HG03460 (cell line): ENCODE measurements at regions not wholly inside any gene's neighbourhood (a gene's known extent, or its start where the extent isn't known, plus 50 kb on each side); places are given as distances from the start of the nearest gene placed in this dataset.
"Not testable (repeated sequence)": the region's sequence is repeated elsewhere in the genome, so short reads cannot be mapped to it uniquely, and the experiment has no call there.

Experiments
- ATAC-seq: cut with Tn5 transposase; IDR thresholded peaks from one replicate; pipeline ENCODE4 v1.9.1; 2021; ENCODE audit not compliant: unreplicated experiment

DNA sequence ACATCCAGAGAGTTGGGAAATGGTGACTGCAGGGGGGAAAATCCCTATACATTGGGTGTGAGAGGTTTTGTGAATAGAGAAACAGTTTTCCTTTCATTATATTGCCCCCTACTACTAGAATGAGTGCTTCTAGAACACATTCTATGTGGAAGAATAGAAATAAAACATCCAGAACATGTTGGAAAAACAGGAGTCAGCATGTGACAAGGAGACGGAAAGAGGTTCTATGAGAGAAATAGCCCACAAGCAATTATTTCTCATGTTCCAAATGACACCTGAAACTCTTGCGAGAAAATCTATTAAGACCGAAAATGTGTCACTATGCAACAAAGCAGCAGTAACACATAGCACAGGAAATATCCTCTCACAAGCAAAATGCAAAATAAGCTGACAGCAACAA, 202.7 kb upstream of the SPOPL start:
- peak; percentile 71 for ATAC-seq

- no peak for ATAC-seq
Measured at GRCh38 chr2:138306626-138307025, 194.9 kb upstream of the SPOPL start.

GRCh38 chr2:138307099-138307498, 194.5 kb upstream of the SPOPL start:
- no peak for ATAC-seq

- no peak for ATAC-seq
Measured at GRCh38 chr2:138309760-138310159, 191.8 kb upstream of the SPOPL start.

- ATAC-seq: no peak
Measured at GRCh38 chr2:138312061-138312460, 189.5 kb upstream of the SPOPL start.

DNA sequence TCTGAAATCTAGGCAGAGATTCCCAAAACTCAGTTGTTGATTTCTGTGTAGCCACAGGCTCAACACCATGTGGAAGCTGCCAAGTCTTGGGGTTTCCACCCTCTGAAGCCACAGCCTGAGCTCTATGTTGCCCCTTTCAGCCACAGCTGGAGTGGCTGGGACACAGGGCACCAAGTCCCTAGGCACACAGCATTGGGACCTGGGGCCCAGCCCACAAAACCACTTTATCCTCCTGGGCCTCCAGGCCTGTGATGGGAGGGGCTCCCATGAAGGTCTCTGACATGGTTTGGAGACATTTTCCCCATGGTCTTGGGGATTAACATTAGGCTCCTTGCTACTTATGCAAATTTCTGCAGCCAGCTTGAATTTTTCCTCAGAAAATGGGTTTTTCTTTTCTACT, 186.0 kb upstream of the SPOPL start:
- ATAC-seq: not testable (repeated sequence)

DNA sequence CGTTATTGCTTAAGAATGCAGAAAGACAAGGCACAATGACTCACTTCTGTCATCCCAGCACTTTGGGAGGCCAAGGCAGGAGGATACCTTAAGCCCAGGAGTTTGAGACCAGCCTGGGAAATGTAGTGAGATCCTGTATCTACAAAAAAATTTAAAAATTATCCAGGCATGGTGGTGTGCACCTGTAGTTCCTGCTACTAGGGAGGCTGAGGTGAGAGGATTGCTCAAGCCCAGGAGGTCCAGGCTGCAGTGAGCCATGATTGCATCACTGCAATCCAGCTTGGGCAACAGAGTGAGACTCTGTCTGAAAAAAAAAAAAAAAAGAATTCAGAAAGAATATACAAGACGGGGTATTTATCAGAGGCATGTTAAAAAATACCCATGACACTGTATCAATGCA, 182.0 kb upstream of the SPOPL start:
- no peak for ATAC-seq

DNA sequence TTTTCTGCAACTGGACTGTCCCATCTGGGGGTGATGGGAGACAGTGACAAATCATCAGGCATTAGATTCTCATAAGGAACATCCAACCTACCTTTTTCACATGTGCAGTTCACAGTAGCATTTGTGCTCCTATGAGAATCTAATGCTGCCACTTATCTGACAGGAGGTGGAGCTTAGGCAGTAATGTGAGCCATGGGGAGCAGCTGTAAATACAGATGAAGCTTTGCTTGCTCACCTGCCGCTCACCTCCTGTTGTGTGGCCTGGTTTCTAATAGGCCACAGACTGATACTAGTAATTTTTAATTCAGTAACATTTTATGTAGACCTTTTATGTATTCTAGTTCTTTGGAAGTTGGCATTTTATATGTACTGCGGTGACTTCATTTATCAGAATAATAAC, 180.1 kb upstream of the SPOPL start:
- no peak for ATAC-seq

- no peak for ATAC-seq
Measured at GRCh38 chr2:138323382-138324067, 178.0 kb upstream of the SPOPL start.

DNA sequence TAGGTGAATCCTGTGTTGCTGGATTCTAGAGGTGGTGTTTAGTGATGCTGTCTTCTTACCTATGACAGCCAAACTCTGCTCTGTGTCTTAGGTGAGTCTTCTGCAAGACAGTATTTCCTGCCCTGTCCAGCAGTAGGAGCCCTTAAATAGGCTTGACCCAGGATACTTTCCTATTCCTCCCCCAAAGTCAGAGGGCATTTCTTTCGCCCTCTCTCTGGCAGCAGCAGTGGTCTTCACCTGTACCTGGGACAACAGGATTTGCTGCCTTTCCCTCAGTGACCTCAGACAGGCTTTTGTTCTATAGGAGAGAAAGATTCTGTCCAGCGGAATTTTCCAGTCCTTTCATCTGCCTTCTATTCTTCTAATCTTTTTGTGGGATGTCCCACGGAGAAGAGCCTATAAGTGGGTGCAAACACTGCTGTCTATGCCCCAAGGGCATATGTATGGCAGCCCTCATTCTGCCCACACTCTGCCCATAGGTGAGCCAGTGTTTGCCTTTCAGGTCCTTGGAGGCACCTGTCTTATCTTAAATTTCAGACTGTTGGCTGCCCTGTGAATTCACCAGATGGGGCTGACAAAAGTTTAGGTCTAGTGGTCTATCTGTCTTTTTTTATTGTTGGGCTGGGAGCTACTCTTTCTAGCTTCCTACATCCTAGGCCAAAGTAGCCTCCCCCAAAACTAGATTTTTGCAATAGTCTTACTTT, 177.3 kb upstream of the SPOPL start:
- no peak for ATAC-seq

DNA sequence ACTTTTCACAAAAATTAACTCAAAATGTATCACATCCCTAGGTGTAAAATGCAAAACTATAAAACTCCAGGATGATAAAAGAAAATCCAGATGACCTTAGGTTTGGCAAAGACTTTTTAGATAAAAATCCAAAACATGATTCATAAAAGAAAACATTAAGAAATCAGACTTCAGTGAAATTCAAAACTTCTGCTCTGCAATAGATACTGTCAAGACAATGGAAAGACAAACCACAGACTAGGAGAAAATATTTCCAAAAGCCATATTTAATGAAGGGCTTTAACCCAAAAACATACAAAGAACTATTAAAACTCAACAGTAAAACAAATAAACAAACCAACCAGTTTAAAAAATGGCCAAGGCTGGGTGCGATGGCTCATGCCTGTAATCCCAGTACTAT, 173.6 kb upstream of the SPOPL start:
- no peak for ATAC-seq

DNA sequence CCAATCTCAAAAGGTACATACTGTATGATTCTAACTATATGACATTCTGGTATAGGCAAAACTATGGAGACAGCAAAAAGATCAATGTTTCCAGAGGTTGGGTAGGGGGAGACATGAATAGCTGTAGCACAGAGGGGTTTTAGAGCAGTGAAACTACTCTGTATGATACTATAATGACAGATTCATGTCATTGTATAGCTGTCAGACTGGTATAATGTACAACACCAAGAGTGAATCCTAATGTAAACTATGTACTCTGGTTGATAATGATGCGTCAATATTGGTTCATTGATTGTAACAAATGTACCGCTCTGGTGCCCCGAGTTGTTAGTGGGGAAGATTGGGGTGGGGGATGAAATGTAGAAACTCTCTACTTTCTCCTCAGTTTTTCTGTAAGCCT, 172.4 kb upstream of the SPOPL start:
- ATAC-seq: no peak

- ATAC-seq: no peak
Measured at GRCh38 chr2:138329591-138329990, 172.0 kb upstream of the SPOPL start.

DNA sequence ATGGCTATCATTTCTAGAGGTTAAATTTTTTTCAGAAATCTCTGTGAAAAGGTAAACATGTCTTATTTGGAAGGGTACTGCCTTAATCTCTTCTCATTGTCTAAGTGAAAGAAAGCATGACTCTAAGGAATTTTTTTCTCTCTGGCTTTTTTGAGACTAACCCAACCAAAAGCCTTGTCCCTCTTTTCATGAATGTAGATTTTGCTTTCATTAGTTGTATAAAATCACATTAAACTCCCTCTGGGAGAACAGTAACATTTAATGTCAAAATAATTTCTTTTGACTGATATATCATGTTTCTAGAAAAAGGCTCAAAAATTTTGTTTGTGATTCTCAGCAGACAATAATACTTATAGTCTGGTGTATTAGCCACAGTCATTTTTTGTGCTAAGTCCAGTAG, 168.4 kb upstream of the SPOPL start:
- no peak for ATAC-seq

DNA sequence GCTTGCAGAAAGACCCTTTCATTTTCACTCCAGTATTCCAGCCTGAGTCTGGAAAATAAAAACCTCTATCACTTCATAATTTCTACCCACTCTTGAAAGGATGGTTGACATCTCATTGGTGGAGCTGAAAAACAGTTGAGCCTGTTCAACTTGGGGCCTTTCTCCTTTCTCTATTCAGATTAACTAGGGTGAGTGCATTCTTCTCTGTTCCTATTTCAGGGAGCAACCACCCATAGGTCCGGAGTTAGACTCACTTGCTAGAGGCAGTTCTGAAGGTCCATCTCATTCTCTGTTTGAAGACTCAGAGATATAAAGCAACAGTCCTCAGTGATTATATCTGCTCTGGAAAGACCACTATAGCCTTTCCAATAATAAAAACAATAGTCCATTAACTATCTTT, 167.9 kb upstream of the SPOPL start:
- no peak for ATAC-seq

- ATAC-seq: no peak
Measured at GRCh38 chr2:138334323-138334722, 167.2 kb upstream of the SPOPL start.

GRCh38 chr2:138335036-138335435, 166.5 kb upstream of the SPOPL start:
- ATAC-seq: no peak

DNA sequence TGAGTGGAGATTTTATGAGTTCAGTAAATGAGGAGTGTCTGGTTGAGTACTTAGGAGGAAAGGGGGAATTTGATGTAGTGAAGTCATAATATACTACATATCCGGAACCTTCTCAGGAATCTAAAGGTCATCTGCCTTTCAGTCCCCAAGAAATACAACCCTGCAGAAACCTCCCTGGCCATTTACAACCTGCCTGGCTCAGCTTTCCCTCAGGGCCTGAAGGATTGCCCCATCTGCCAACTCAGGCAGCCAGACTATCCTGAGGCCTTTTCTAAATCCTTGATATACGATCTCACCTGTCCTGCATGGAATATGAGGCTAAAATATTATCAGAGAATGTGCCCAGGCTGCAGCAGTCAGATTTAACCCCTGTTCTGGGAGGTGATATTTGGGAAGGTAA, 165.4 kb upstream of the SPOPL start:
- ATAC-seq: no peak

- no peak for ATAC-seq
Measured at GRCh38 chr2:138355244-138355643, 146.3 kb upstream of the SPOPL start.

- no peak for ATAC-seq
Measured at GRCh38 chr2:138356178-138356577, 145.4 kb upstream of the SPOPL start.

DNA sequence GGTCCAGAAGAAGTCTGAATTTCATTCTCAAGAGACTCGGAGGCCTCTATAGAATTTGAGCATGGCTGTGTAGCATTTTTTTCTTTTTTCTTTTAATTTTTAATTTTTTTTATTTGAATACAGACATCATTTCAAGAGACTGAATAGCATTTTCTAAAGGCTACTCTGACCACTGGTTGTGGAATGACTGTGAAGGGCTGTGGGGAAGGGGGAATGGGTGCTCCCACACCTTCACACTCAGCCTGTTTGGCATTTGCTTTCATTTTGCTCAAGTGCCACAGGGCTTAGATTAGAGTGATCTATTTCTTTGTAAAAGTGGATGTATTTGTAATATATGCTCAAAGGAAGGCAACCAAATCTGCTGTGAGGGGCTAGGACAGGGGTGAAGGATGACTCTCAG, 142.0 kb upstream of the SPOPL start:
- peak; percentile 77 for ATAC-seq

DNA sequence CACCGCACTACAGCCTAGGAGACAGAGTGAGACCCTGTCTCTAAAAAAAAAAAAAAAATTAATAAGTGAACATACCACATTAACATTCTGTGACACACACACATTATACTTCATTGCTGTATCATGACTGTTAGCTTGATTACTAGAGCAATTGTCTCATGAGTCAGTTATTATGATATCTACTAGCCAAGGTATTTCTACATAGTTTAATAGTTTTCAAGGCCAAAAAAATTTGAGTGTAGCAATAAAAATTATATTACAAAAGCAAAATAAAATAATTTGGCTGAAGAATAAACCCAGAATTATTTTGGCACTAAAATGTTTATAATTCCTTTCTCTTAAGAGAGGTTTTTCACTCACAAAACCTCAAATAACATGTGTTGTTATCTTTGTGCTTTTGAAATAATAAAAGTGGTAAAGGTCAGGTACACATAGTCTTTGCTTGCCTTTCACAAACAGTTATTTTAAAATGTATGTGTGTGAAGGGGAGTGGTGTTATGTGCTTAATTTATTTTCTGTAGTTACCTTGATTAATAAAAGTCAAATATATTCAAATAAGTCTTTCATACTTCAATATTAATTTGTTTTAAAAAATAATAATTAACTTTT, 136.9 kb upstream of the SPOPL start:
- no peak for ATAC-seq
